Stimulated activated naive CD8-positive, alpha-beta T cell treated with anti-CD3 and anti-CD28 coated beads, Interleukin-15, amount 100 ng/mL, for 72 hours (primary cell): ENCODE measurements at regions not wholly inside any gene's neighbourhood (a gene's known extent, or its start where the extent isn't known, plus 50 kb on each side); places are given as distances from the start of the nearest gene placed in this dataset.
"Not testable (repeated sequence)": the region's sequence is repeated elsewhere in the genome, so short reads cannot be mapped to it uniquely, and the experiment has no call there.

Experiments used
- ATAC-seq: fragments of 150-1000 bp; cut with Tn5 transposase; 2 replicates; pipeline ENCODE4 v1.10.0; 2021; ENCODE audit warnings: mild to moderate bottlenecking, moderate library complexity
- DNase-seq, 2 donors: peaks; one replicate each; pipeline ENCODE4 v3.0.0; 2021 to 2022
- H3K27ac Mint-ChIP-seq, 2 donors: one replicate each; pipeline ENCODE4 v1.8.0; 2022; ENCODE audit warnings: mild to moderate bottlenecking in 2 of 2, mixed read lengths in 2 of 2, moderate library complexity in 2 of 2
- H3K27me3 Mint-ChIP-seq: one replicate; pipeline ENCODE4 v1.8.0; 2022; ENCODE audit warnings: mixed read lengths
- H3K4me1 Mint-ChIP-seq: one replicate; pipeline ENCODE4 v1.8.0; 2022; ENCODE audit warnings: mild to moderate bottlenecking, mixed read lengths
- H3K4me3 Mint-ChIP-seq, 2 donors: one replicate each; pipeline ENCODE4 v1.8.0; 2022; ENCODE audit warnings: mild to moderate bottlenecking in 2 of 2, mixed read lengths in 2 of 2, moderate library complexity in 1 of 2
- H3K9me3 Mint-ChIP-seq, 2 donors: one replicate each; pipeline ENCODE4 v1.8.0; 2022; ENCODE audit warnings: mixed read lengths in 2 of 2

GRCh38 chr2:153360239-153360638, 118.3 kb downstream of the RPRM start:
- Mint-ChIP-seq H3K27ac (no peak overlapping the region), H3K27me3 (no peaks in the 10 kb centered on the region), H3K4me3 (no peak overlapping the region), H3K4me1 (no peaks in the 10 kb centered on the region), H3K9me3 (peaks cover 10 to 11% of the 10 kb centered on the region in 2 donors)
- DNase-seq (no peak), ATAC-seq (no peak)

DNA sequence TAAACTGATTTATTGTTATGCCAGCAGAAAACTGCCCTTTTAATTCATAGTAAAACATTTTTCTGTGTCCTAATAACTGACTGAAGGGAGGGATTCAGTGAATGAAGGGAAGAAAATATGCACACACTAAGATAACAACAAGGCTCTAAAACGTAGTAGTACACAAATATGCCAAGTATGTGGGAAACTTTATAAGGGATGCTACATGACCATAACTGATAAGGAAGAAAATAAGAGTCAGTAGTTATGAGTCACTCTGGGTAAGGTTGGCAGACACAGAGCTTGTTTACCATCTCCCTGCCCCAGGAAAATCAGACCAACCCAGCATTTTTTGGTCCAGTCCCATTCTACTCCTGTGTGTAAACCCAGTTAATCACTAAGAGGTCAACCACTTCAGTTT, 124.2 kb downstream of the RPRM start:
- H3K27me3 Mint-ChIP-seq, result no peaks in the 10 kb centered on the region
- ATAC-seq (no peak), DNase-seq (no peak)
- H3K27ac Mint-ChIP-seq, result no peak overlapping the region
- no peaks in the 10 kb centered on the region for H3K4me1 Mint-ChIP-seq
- H3K9me3 Mint-ChIP-seq, result peaks cover 4 to 14% of the 10 kb centered on the region in 2 donors
- no peak overlapping the region for H3K4me3 Mint-ChIP-seq

DNA sequence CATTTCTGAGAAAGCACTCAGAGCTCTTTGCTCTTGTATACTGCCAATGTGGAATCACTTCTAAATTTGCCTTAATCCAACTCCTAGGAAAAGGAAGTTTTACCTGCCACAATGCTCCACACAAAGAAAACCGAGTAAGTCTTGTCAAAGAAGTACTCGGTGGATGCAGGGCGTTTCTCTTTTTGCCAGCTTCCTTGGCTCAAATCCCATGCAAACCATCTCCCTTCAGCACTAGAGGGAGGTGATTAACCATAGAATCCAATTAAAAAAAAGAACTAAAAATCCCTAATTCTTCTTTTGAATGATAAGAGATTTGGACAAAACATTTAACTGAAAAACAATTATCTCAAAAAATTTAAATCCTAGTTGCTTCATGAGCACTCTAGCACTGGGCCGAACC, 129.0 kb downstream of the RPRM start:
- Mint-ChIP-seq H3K27ac (no peak overlapping the region), H3K9me3 (peaks cover 4 to 14% of the 10 kb centered on the region in 2 donors), H3K4me1 (no peaks in the 10 kb centered on the region), H3K4me3 (no peak overlapping the region), H3K27me3 (no peaks in the 10 kb centered on the region)
- no peak for DNase-seq
- ATAC-seq, result no peak

DNA sequence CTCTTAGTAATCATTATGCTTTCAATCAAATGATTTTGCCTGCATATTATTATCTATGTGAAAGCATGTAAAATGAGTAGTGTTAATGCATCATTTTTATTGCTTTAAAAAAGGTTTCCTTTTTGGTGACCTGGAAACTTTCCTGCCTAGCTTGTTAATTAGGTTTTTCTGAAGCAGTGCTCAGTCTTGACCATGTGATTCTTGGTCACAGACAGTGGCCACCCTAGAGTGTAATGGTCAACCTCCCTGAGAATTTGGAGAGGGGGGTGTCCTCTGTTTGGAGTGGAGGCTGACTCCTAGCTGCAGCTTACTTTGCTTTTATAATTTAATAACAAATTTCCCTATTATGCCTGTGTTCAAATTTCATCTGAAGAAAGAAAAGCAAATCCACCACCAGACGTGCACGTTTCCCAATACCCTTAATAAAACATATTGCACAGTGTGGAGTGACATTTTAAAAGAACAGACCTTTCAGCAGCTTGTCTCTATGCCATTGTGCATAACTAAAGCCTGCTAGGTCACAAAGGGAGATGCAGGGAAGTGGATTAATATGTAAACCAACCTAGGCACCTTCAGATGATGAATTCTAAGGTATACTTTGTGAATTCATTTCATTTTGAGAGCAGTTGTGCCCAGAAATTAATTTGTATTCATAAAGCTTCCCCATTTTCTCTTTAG, 130.6 kb downstream of the RPRM start:
- no peaks in the 10 kb centered on the region for H3K27me3 Mint-ChIP-seq
- peaks cover 4 to 13% of the 10 kb centered on the region in 2 donors for H3K9me3 Mint-ChIP-seq
- no peak overlapping the region for H3K4me3 Mint-ChIP-seq
- ATAC-seq (no peak), DNase-seq (no peak)
- no peak overlapping the region for H3K27ac Mint-ChIP-seq
- no peaks in the 10 kb centered on the region for H3K4me1 Mint-ChIP-seq

- Mint-ChIP-seq H3K9me3 (peaks cover 8 to 17% of the 10 kb centered on the region in 2 donors), H3K4me3 (no peak overlapping the region), H3K27ac (no peak overlapping the region), H3K27me3 (no peaks in the 10 kb centered on the region), H3K4me1 (no peaks in the 10 kb centered on the region)
- DNase-seq (no peak), ATAC-seq (no peak)
Measured at GRCh38 chr2:153320879-153321278, 157.7 kb downstream of the RPRM start.

- H3K4me3 Mint-ChIP-seq, result no peak overlapping the region
Measured at GRCh38 chr2:153311432-153311831, 167.1 kb downstream of the RPRM start.

GRCh38 chr2:153308466-153308865, 170.1 kb downstream of the RPRM start:
- no peak for ATAC-seq
- DNase-seq, result no peak
- Mint-ChIP-seq H3K9me3 (no peaks in the 10 kb centered on the region), H3K4me1 (no peaks in the 10 kb centered on the region), H3K27ac (no peak overlapping the region), H3K27me3 (no peaks in the 10 kb centered on the region), H3K4me3 (no peak overlapping the region)

More at GRCh38 chr2:153311432-153311831, 167.1 kb downstream of the RPRM start:
- peaks cover 0 to 4% of the 10 kb centered on the region in 2 donors for H3K9me3 Mint-ChIP-seq
- no peaks in the 10 kb centered on the region for H3K27me3 Mint-ChIP-seq
- no peak overlapping the region for H3K27ac Mint-ChIP-seq
- no peaks in the 10 kb centered on the region for H3K4me1 Mint-ChIP-seq
- ATAC-seq (no peak), DNase-seq (no peak)

GRCh38 chr2:153307223-153307622, 171.3 kb downstream of the RPRM start:
- no peaks in the 10 kb centered on the region for H3K9me3 Mint-ChIP-seq
- ATAC-seq, result no peak
- H3K4me1 Mint-ChIP-seq, result no peaks in the 10 kb centered on the region
- no peaks in the 10 kb centered on the region for H3K27me3 Mint-ChIP-seq
- H3K27ac Mint-ChIP-seq, result no peak overlapping the region
- H3K4me3 Mint-ChIP-seq, result no peak overlapping the region
- no peak for DNase-seq

GRCh38 chr2:153299809-153300208, 178.8 kb downstream of the RPRM start:
- Mint-ChIP-seq H3K9me3 (no peaks in the 10 kb centered on the region), H3K4me1 (no peaks in the 10 kb centered on the region), H3K4me3 (no peak overlapping the region), H3K27ac (no peak overlapping the region), H3K27me3 (no peaks in the 10 kb centered on the region)
- DNase-seq (no peak), ATAC-seq (no peak)

- H3K27ac Mint-ChIP-seq, result no peak overlapping the region
- no peak overlapping the region for H3K4me3 Mint-ChIP-seq
- ATAC-seq, result no peak
- H3K4me1 Mint-ChIP-seq, result no peaks in the 10 kb centered on the region
- DNase-seq, result no peak
- H3K9me3 Mint-ChIP-seq, result no peaks in the 10 kb centered on the region
- no peaks in the 10 kb centered on the region for H3K27me3 Mint-ChIP-seq
Measured at GRCh38 chr2:153299217-153299616, 179.3 kb downstream of the RPRM start.

GRCh38 chr2:153294199-153294786, 184.3 kb downstream of the RPRM start:
- Mint-ChIP-seq H3K27me3 (no peaks in the 10 kb centered on the region), H3K9me3 (no peaks in the 10 kb centered on the region), H3K27ac (no peak overlapping the region), H3K4me3 (no peak overlapping the region), H3K4me1 (no peaks in the 10 kb centered on the region)
- DNase-seq (no peak), ATAC-seq (no peak)

GRCh38 chr2:153291718-153292117, 186.8 kb downstream of the RPRM start:
- H3K4me3 Mint-ChIP-seq, result no peak overlapping the region
- H3K9me3 Mint-ChIP-seq, result no peaks in the 10 kb centered on the region
- DNase-seq (no peak), ATAC-seq (peak; percentile 49)
- peaks cover 9% of the 10 kb centered on the region for H3K4me1 Mint-ChIP-seq
- peaks cover 11% of the 10 kb centered on the region for H3K27me3 Mint-ChIP-seq
- no peak overlapping the region for H3K27ac Mint-ChIP-seq

GRCh38 chr2:153287109-153287801, 191.3 kb downstream of the RPRM start:
- Mint-ChIP-seq H3K4me3 (peak overlapping the region; percentile 9 to 24), H3K4me1 (peaks cover 9% of the 10 kb centered on the region), H3K27ac (no peak overlapping the region), H3K27me3 (peaks cover 11% of the 10 kb centered on the region), H3K9me3 (peaks cover 0 to under 1% of the 10 kb centered on the region in 2 donors)
- peak; percentile 56 for ATAC-seq
- peak; percentile 10 to 25 for DNase-seq

DNA sequence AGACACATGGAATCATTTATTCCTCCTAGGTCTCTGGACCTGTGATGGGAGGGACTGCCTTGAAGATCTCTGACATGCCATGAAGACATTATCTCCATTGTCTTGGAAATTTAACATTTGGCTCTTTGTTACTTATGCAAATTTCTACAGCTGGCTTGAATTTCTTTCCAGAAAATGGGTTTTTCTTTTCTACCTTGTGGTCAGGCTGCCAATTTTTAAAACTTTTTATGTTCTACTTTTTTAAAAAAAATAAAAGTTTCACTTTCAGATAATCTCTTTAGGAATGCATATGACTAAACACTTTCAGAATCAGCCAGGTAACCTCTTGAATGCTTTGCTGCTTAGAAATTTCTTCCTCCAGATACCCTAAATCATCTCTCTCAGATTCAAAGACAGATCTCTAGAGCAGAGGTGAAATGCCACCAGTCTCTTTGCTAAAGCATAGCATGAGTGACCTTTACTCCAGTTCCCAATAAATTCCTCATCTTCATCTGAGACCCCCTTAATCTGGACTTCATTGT, 209.6 kb downstream of the RPRM start:
- DNase-seq, result no peak
- H3K27me3 Mint-ChIP-seq, result no peaks in the 10 kb centered on the region
- peaks cover 10% of the 10 kb centered on the region for H3K4me1 Mint-ChIP-seq
- peak; percentile 37 for ATAC-seq
- peaks cover 30 to 32% of the 10 kb centered on the region in 2 donors for H3K9me3 Mint-ChIP-seq
- no peak overlapping the region for H3K4me3 Mint-ChIP-seq
- H3K27ac Mint-ChIP-seq, result no peak overlapping the region

DNA sequence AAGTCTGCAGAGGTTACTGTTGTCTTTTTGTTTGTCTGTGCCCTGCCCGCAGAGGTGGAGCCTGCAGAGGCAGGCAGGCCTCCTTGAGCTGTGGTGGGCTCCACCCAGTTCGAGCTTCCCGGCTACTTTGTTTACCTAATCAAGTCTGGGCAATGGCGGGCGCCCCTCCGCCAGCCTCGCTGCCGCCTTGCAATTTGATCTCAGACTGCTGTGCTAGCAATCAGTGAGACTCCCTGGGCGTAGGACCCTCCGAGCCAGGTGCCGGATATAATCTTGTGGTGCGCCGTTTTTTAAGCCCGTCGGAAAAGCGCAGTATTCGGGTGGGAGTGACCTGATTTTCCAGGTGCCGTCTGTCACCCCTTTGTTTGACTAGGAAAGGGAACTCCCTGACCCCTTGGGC, 221.7 kb downstream of the RPRM start:
- not testable (repeated sequence) for H3K4me1 Mint-ChIP-seq, H3K4me3 Mint-ChIP-seq, H3K27me3 Mint-ChIP-seq, ATAC-seq, DNase-seq, H3K27ac Mint-ChIP-seq
- H3K9me3 Mint-ChIP-seq, result peaks cover 11 to 41% of the 10 kb centered on the region in 2 donors

DNA sequence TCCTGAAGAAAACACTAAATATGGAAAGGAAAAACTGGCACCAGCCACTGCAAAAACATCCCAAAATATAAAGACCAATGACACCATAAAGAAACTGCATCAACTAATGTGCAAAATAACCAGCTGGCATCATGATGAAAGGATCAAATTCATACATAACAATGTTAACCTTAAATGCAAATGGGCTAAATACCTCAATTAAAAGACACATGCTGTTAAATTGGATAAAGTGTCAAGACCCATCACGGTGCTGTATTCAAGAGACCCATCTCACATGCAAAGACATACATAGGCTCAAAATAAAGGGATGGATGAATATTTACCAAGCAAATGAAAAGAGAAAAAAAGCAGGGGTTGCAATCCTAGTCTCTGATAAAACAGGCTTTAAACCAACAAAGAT, 231.9 kb downstream of the RPRM start:
- Mint-ChIP-seq H3K27me3 (peaks cover 11% of the 10 kb centered on the region), H3K9me3 (peaks cover 4 to 17% of the 10 kb centered on the region in 2 donors)
- not testable (repeated sequence) for ATAC-seq, H3K27ac Mint-ChIP-seq, DNase-seq, H3K4me3 Mint-ChIP-seq, H3K4me1 Mint-ChIP-seq
